Pancreas (tissue), 10 donors: ENCODE measurements at regions not wholly inside any gene's neighbourhood (a gene's known extent, or its start where the extent isn't known, plus 50 kb on each side); places are given as distances from the start of the nearest gene placed in this dataset.

Experiments used
- ATAC-seq, 4 donors: fragments of 200-7000 bp; cut with Tn5 transposase; one replicate each; pipeline versions ENCODE4 v1.8.0 to v1.9.1; 2020; ENCODE audit warnings: mild to moderate bottlenecking in 4 of 4, moderate library complexity in 4 of 4
- DNase-seq, 6 donors: peaks; one replicate each; pipeline ENCODE4 v3.0.0-alpha.2; 2020
- FAIRE-seq: peaks from 2 replicates; lab custom pipeline; 2012; peaks lifted over from hg19 to GRCh38; lab: Jason Lieb, UNC
- H3K27ac ChIP-seq, 4 donors: fragments of 200-600 bp; sonication (generic); 1 replicate in 3 of 4; 2 replicates in 1 of 4; pipeline versions ENCODE4 v1.5.0 to v1.8.0; 2020
- H3K27me3 ChIP-seq, 4 donors: fragments of 200-600 bp; one replicate each; pipeline ENCODE4 v1.8.0; 2021
- H3K36me3 ChIP-seq, 3 donors: fragments of 200-600 bp; sonication (generic) in 1 of 3; one replicate each; pipeline versions ENCODE4 v1.5.0 to v1.8.0; 2020 to 2021
- H3K4me1 ChIP-seq, 3 donors: fragments of 200-600 bp; one replicate each; pipeline ENCODE4 v1.8.0; 2021
- H3K4me3 ChIP-seq, 4 donors: fragments of 200-600 bp; sonication (generic) in 2 of 4; one replicate each; pipeline versions ENCODE4 v1.5.0 to v1.8.0; 2020 to 2021
- H3K9me3 ChIP-seq, 4 donors: fragments of 200-600 bp; one replicate each; pipeline ENCODE4 v1.8.0; 2021
- WGBS, 2 donors: extraction: QIAGEN DNeasy Blood & Tissue Kit; methylation state at CpG; one replicate each; pipeline ENCODE4 v1.1.7; 2013; 5-methylcytosine and 5-hydroxymethylcytosine counted together
- intact Hi-C, 3 donors: fragments of 100-400 bp; cut with DNase I; formaldehyde crosslinking; loops; one replicate each; pipeline versions ENCODE4 v1.11.1 to v1.14.2; 2022
- TF ChIP-seq, protein P1 (sequence below), 4 donors: fragments of 200-600 bp; sonication (generic) in 3 of 4; IDR thresholded peaks; one replicate each; pipeline versions ENCODE4 v1.5.0 to v1.8.0; 2021; ENCODE audit warnings: antibody characterized with exemption in 4 of 4
- donor health status: healthy with polysubstance abuse.
- donor health status: DM: no; HTN: no; CAD: no; lungs with moderate emphysema.
- donor health status: DM: no; HTN: no; CAD: no.
- donor health status: control.
- donor health status: control.
- donor health status: Bipolar disorder and iron deficiency.
- donor health status: DM: yes; HTN: yes; CAD: no.
- donor health status: DM: no; HTN: no; CAD: no.
- donor health status: DM: no; HTN: no; CAD: no.
- donor health status: DM: yes; HTN: yes; CAD: no.

DNA sequence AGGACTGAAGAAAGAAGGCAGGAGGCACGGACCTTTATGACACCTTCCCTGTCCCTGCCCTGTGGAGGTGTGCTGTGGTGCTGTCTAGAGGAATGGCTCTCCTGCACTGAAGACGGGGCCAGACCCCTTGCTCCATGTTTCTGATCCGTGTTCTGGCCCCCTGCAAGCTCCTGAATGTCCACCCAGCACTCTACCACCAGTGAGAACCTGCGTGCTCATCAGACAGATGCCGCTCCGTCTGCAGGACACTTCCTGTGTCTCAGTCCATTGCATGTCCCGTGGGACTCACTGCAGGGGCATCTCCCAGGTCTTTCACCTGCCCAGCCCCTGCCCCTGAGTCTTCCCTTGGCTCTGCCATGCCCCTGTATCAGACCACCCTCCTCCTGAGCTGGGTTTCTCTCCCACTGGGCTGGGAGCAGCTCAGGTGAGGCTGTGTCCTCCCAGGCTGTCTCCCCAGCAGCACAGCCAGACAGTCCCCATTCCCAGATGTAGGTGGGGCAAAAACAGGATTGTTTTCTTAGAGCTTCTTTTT is 278.3 kb upstream of the ZNF32 start:
- no peaks in the 10 kb centered on the region for H3K9me3 ChIP-seq
- WGBS, 2 donors, result 70 to 73% methylated on average over 7 of the region's 7 CpGs
- FAIRE-seq, result no peak
- DNase-seq, result no peak
- ATAC-seq, result no peak
- intact Hi-C loops, result no loop called here
- H3K4me1 ChIP-seq, result no peaks in the 10 kb centered on the region
- H3K27me3 ChIP-seq, result no peaks in the 10 kb centered on the region
- TF ChIP-seq, protein P1, sequence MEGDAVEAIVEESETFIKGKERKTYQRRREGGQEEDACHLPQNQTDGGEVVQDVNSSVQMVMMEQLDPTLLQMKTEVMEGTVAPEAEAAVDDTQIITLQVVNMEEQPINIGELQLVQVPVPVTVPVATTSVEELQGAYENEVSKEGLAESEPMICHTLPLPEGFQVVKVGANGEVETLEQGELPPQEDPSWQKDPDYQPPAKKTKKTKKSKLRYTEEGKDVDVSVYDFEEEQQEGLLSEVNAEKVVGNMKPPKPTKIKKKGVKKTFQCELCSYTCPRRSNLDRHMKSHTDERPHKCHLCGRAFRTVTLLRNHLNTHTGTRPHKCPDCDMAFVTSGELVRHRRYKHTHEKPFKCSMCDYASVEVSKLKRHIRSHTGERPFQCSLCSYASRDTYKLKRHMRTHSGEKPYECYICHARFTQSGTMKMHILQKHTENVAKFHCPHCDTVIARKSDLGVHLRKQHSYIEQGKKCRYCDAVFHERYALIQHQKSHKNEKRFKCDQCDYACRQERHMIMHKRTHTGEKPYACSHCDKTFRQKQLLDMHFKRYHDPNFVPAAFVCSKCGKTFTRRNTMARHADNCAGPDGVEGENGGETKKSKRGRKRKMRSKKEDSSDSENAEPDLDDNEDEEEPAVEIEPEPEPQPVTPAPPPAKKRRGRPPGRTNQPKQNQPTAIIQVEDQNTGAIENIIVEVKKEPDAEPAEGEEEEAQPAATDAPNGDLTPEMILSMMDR (IDR thresholded peaks at IDR 0.05), result no peak
- H3K4me3 ChIP-seq, result no peak overlapping the region
- no peak overlapping the region for H3K27ac ChIP-seq
- no peaks in the 10 kb centered on the region for H3K36me3 ChIP-seq

DNA sequence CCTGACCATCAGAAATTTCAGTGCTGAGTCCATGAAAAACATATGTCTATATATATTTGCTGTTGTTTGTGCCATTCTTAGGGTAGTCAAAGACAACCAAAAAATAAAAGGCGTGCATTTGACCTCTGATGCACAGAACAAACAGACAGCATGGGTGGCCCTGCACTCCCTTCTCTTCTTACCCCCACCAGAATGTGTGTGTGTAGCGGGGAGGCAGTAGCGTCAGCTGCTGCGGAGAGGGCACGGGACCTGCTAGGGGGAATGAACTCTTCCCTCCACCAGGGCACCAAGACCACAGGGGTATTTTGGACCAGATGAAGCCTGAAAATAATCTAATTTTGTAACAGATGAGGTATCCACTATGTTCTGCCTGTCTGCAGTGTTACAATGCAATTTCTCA is 277.7 kb upstream of the ZNF32 start:
- Histone ChIP-seq H3K4me3 (no peak overlapping the region), H3K27me3 (no peaks in the 10 kb centered on the region), H3K36me3 (no peaks in the 10 kb centered on the region), H3K4me1 (no peaks in the 10 kb centered on the region), H3K9me3 (no peaks in the 10 kb centered on the region), H3K27ac (no peak overlapping the region)
- intact Hi-C loops, result no loop called here
- FAIRE-seq (no peak), DNase-seq (no peak), ATAC-seq (no peak)
- 93% methylated on average over 5 of the region's 5 CpGs for WGBS, 2 donors
- TF ChIP-seq, protein P1 (IDR thresholded peaks at IDR 0.05), result no peak

DNA sequence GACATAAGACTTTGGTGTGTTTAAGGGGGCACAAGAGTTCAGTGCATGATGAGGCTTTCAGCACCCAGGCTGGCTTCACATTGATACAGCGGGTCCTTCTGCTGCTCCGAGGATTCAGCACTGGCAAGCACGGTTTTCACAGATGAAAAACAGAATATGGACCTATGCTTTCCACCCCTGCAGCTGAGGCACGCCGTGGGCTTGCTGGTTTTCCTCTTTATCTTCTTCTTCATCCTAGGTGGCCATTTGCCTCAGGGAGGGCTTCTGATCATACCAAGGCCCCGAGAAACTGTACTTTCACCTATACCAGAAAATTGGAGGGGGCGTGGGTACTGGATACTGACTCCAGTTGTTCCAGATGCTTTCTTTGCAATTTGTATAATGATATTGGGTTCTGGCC is 277.1 kb upstream of the ZNF32 start:
- TF ChIP-seq, protein P1 (IDR thresholded peaks at IDR 0.05), result no peak
- intact Hi-C loops, result no loop called here
- H3K4me3 ChIP-seq, result no peak overlapping the region
- no peak overlapping the region for H3K27ac ChIP-seq
- DNase-seq (no peak), ATAC-seq (no peak), FAIRE-seq (no peak)
- H3K4me1 ChIP-seq, result no peaks in the 10 kb centered on the region
- H3K27me3 ChIP-seq, result no peaks in the 10 kb centered on the region
- H3K36me3 ChIP-seq, result no peaks in the 10 kb centered on the region
- H3K9me3 ChIP-seq, result no peaks in the 10 kb centered on the region
- 93 to 96% methylated on average over 7 of the region's 7 CpGs for WGBS, 2 donors

DNA sequence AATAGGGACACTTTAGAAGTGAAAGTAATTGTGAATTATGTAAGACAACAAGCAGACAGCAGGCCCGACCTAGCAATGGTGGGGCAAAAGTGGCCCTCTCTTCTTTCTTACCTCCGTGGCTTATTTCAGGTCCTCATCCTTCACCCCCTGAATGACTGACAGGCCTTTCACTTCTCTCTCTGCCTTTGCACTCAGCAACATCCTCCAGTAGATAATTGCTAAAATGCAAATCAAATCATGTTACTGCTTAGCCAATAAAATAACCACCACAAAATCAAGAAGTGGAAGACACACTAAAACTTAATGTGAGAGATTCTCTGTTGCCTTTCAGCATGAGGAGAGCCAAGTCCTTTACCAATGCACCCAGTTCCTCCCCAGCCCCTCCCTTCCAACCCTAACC is 274.6 kb upstream of the ZNF32 start:
- Histone ChIP-seq H3K4me1 (no peaks in the 10 kb centered on the region), H3K4me3 (no peak overlapping the region), H3K27ac (no peak overlapping the region), H3K27me3 (no peaks in the 10 kb centered on the region), H3K9me3 (no peaks in the 10 kb centered on the region), H3K36me3 (no peaks in the 10 kb centered on the region)
- DNase-seq (no peak), FAIRE-seq (no peak), ATAC-seq (no peak)
- intact Hi-C loops, result no loop called here
- WGBS, 2 donors, result 40 to 42% methylated on average over 2 of the region's 2 CpGs
- TF ChIP-seq, protein P1 (IDR thresholded peaks at IDR 0.05), result no peak

DNA sequence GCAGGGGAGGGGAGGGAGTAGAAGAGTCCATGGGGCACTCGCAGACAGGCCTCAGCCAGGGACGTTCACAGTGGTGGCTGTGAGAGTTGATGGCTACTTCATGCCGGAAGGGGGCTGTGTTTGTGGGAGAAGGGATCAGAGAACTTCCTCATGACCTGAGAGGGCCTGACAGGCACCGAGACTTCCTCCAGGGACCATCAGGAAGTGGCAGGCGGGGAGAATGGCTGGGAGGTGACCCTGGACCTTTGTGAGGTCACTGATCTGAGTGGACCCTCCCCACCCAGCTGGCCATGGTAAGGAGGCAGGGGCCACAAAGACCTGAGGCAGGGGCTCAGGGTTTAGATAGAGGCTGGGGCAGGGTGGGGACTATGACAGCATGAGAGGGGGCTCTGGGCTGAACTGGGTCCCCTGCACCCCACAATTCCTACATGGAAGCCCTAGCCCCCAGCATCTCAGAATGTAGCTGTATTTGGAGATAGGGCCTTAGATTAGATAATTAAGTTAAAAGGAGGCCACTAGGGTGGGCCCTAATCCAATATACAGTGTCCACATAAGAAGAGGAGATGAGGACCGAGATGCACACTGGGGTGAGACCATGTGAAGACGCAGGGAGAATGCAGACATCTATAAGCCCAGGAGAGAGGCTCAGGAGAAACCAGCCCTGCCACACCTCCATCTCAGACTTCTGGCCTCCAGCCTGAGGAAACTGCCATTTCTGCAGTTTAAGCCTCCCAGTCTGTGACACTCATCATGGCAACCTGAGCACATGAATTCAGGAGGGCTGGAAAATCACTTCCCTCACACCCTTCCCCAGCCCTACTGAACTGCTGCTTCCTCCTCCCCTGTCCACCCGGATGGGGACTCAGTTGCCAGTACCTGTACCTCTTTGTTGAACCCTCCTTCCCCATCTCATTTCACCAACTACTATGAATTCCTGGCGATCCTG is 273.9 kb upstream of the ZNF32 start:
- no peaks in the 10 kb centered on the region for H3K27me3 ChIP-seq
- no peaks in the 10 kb centered on the region for H3K36me3 ChIP-seq
- no peak overlapping the region for H3K27ac ChIP-seq
- no peak for FAIRE-seq
- no peaks in the 10 kb centered on the region for H3K9me3 ChIP-seq
- 79 to 83% methylated on average over 9 of the region's 9 CpGs for WGBS, 2 donors
- intact Hi-C loops, result no loop called here
- no peak overlapping the region for H3K4me3 ChIP-seq
- no peaks in the 10 kb centered on the region for H3K4me1 ChIP-seq
- TF ChIP-seq, protein P1 (IDR thresholded peaks at IDR 0.05), result no peak
- ATAC-seq, result no peak
- DNase-seq, result no peak
